ENCODE measurements at regions not wholly inside any gene's neighbourhood (a gene's known extent, or its start where the extent isn't known, plus 50 kb on each side); places are given as distances from the start of the nearest gene placed in this dataset.

- TF ChIP-seq CSDC2 (CRISPR knock-in tag; IDR thresholded peaks at IDR 0.05) (no peak), TSHZ2 (CRISPR knock-in tag; IDR thresholded peaks at IDR 0.05) (0 out of 2 replicates have a peak, but pooled peaks have one; percentile 28)
- ATAC-seq = peak; percentile 60
Observed at GRCh38 chr5:62256161-62257019, 49.6 kb upstream of the KIF2A start.
